H1 (cell line): ENCODE measurements at regions not wholly inside any gene's neighbourhood (a gene's known extent, or its start where the extent isn't known, plus 50 kb on each side); places are given as distances from the start of the nearest gene placed in this dataset.

ENCODE experiments used
- CTCF ChIA-PET: fragments of 300-600 bp; sonication (Branson Sonifier 250); formaldehyde crosslinking; loops from one replicate; lab custom pipeline; 2021; ENCODE audit not compliant: partially characterized antibody; lab: Charles Lee
- POLR2A ChIA-PET: fragments of 300-600 bp; sonication (Branson Sonifier 250); formaldehyde crosslinking; loops from one replicate; lab custom pipeline; 2021; ENCODE audit warnings: inconsistent platforms; ENCODE audit not compliant: partially characterized antibody; lab: Charles Lee
- DNase-seq, 2 experiments: peaks; one replicate each; pipeline versions ENCODE4 v3.0.0 to v3.0.0-alpha.2; 2010 to 2022; ENCODE audit warnings: low spot score in 2 of 2, low read depth in 1 of 2, mixed read lengths in 1 of 2
- FAIRE-seq: peaks from 2 replicates; lab custom pipeline; 2011; peaks lifted over from hg19 to GRCh38; lab: Jason Lieb, UNC
- H2AFZ ChIP-seq: 2 replicates; pipeline ENCODE4 v1.8.1; 2012; ENCODE audit warnings: low read length, inconsistent platforms
- H2AK5ac ChIP-seq: 2 replicates; pipeline ENCODE4 v1.6.1; 2013; ENCODE audit warnings: low read depth, low read length
- H2BK120ac ChIP-seq: replicated peaks from 2 replicates; pipeline ENCODE3; 2013; ENCODE audit warnings: low read depth, low read length, inconsistent platforms
- H2BK12ac ChIP-seq: 2 replicates; pipeline ENCODE4 v1.6.1; 2013; ENCODE audit warnings: low read depth, low read length
- H2BK15ac ChIP-seq: 2 replicates; pipeline ENCODE4 v1.6.1; 2013; ENCODE audit warnings: low read length
- H2BK20ac ChIP-seq: 2 replicates; pipeline ENCODE4 v1.6.1; 2013; ENCODE audit warnings: low read length
- H2BK5ac ChIP-seq: 2 replicates; pipeline ENCODE4 v1.6.1; 2013; ENCODE audit warnings: low read depth, low read length
- H3K14ac ChIP-seq: 2 replicates; pipeline ENCODE4 v1.6.1; 2013; ENCODE audit warnings: inconsistent platforms; ENCODE audit not compliant: insufficient read length
- H3K18ac ChIP-seq: 2 replicates; pipeline ENCODE4 v1.6.1; 2013; ENCODE audit warnings: low read length; ENCODE audit errors: extremely low read depth
- H3K23ac ChIP-seq: 2 replicates; pipeline ENCODE4 v1.6.1; 2013; ENCODE audit warnings: inconsistent platforms; ENCODE audit not compliant: insufficient read length
- H3K23me2 ChIP-seq: 2 replicates; pipeline ENCODE4 v1.6.1; 2013; ENCODE audit warnings: low read depth, low read length
- H3K27ac ChIP-seq: 2 replicates; pipeline ENCODE4 v1.6.1; 2011; ENCODE audit warnings: low read depth, low read length, inconsistent platforms
- H3K27me3 ChIP-seq, 4 experiments: replicated peaks in 1 of 4; 1 replicate in 1 of 4; 2 replicates in 3 of 4; pipeline versions ENCODE4 v1.6.1 to v1.8.1; 2011 to 2013; ENCODE audit warnings: low read length in 3 of 4, mild to moderate bottlenecking in 3 of 4, inconsistent platforms in 2 of 4, mixed read lengths in 2 of 4, moderate library complexity in 1 of 4; ENCODE audit not compliant: control insufficient read depth in 3 of 4, insufficient read depth in 3 of 4; ENCODE audit errors: extremely low read depth in 1 of 4
- H3K36me3 ChIP-seq, 4 experiments: 2 replicates each; pipeline versions ENCODE4 v1.6.1 to v1.8.1; 2011 to 2013; ENCODE audit warnings: mild to moderate bottlenecking in 4 of 4, low read length in 3 of 4, moderate library complexity in 2 of 4, control low read depth in 1 of 4, inconsistent platforms in 1 of 4; ENCODE audit not compliant: insufficient read depth in 4 of 4, control insufficient read depth in 2 of 4
- H3K4ac ChIP-seq: replicated peaks from 2 replicates; pipeline ENCODE3; 2013; ENCODE audit warnings: low read length, low read depth, mixed read lengths, inconsistent platforms; ENCODE audit not compliant: insufficient read length
- H3K4me1 ChIP-seq, 4 experiments: replicated peaks in 1 of 4; 1 replicate in 1 of 4; 2 replicates in 3 of 4; pipeline versions ENCODE4 v1.6.1 to v1.8.1; 2011 to 2013; ENCODE audit warnings: low read length in 3 of 4, inconsistent platforms in 2 of 4, mixed read lengths in 1 of 4; ENCODE audit not compliant: insufficient read depth in 4 of 4, control insufficient read depth in 3 of 4
- H3K4me2 ChIP-seq, 2 experiments: 2 replicates each; pipeline versions ENCODE4 v1.6.1 to v1.8.1; 2011 to 2013; ENCODE audit warnings: low read depth in 2 of 2, low read length in 2 of 2, control low read depth in 1 of 2, inconsistent platforms in 1 of 2, mild to moderate bottlenecking in 1 of 2; ENCODE audit not compliant: insufficient read depth in 1 of 2
- H3K4me3 ChIP-seq, 4 experiments: fragments of 200-600, 300-600 bp in 1 of 4; sonication (generic), shearing (Covaris generic), sonication (Bioruptor Twin) in 1 of 4; 2 replicates each; pipeline versions ENCODE4 v1.5.1 to v1.8.1; 2011 to 2016; ENCODE audit warnings: low read length in 4 of 4, low read depth in 3 of 4, control low read depth in 2 of 4, inconsistent platforms in 2 of 4, mild to moderate bottlenecking in 2 of 4, mixed read lengths in 1 of 4, moderate library complexity in 1 of 4; ENCODE audit not compliant: insufficient read depth in 2 of 4; ENCODE audit errors: extremely low read depth in 1 of 4
- H3K56ac ChIP-seq: replicated peaks from 2 replicates; pipeline ENCODE3; 2013; ENCODE audit warnings: low read depth, mild to moderate bottlenecking, mixed read lengths, low read length, inconsistent platforms; ENCODE audit not compliant: insufficient read length
- H3K79me1 ChIP-seq: 2 replicates; pipeline ENCODE4 v1.6.1; 2013; ENCODE audit warnings: low read depth, low read length, control low read depth
- H3K79me2 ChIP-seq, 2 experiments: 2 replicates each; pipeline versions ENCODE4 v1.6.1 to v1.8.1; 2012 to 2013; ENCODE audit warnings: low read length in 2 of 2, mild to moderate bottlenecking in 2 of 2, inconsistent platforms in 1 of 2; ENCODE audit not compliant: insufficient read depth in 2 of 2, control insufficient read depth in 1 of 2
- H3K9ac ChIP-seq, 4 experiments: replicated peaks in 1 of 4; 1 replicate in 1 of 4; 2 replicates in 3 of 4; pipeline versions ENCODE4 v1.6.1 to v1.8.1; 2011 to 2013; ENCODE audit warnings: low read depth in 3 of 4, low read length in 3 of 4, control low read depth in 2 of 4, mild to moderate bottlenecking in 2 of 4, moderate library complexity in 2 of 4, inconsistent platforms in 1 of 4; ENCODE audit errors: extremely low read depth in 1 of 4
- H3K9me3 ChIP-seq, 2 experiments: 2 replicates each; pipeline versions ENCODE4 v1.6.1 to v1.8.1; 2012 to 2013; ENCODE audit warnings: mild to moderate bottlenecking in 2 of 2, moderate library complexity in 2 of 2, control low read depth in 1 of 2, inconsistent platforms in 1 of 2, low read depth in 1 of 2, low read length in 1 of 2, mixed read lengths in 1 of 2; ENCODE audit not compliant: insufficient read depth in 2 of 2
- H4K20me1 ChIP-seq, 2 experiments: replicated peaks in 1 of 2; 2 replicates each; pipeline versions ENCODE3 to v1.8.1; 2011 to 2013; ENCODE audit warnings: inconsistent platforms in 2 of 2, low read length in 2 of 2, mild to moderate bottlenecking in 1 of 2; ENCODE audit not compliant: insufficient read depth in 2 of 2, control insufficient read depth in 1 of 2
- H4K5ac ChIP-seq: 2 replicates; pipeline ENCODE4 v1.6.1; 2013; ENCODE audit warnings: low read length, low read depth, mixed read lengths, inconsistent platforms; ENCODE audit not compliant: insufficient read length
- H4K8ac ChIP-seq: 2 replicates; pipeline ENCODE4 v1.8.0; 2013; ENCODE audit warnings: mild to moderate bottlenecking, moderate library complexity, low read length, inconsistent platforms; ENCODE audit not compliant: insufficient read depth; ENCODE audit errors: extremely low read depth
- H4K91ac ChIP-seq: replicated peaks from 2 replicates; pipeline ENCODE3; 2013; ENCODE audit warnings: low read length, mixed read lengths, inconsistent platforms; ENCODE audit not compliant: insufficient read length
- EGR1 ChIP-seq: IDR thresholded peaks from 2 replicates; pipeline ENCODE4 v1.6.1; 2011; ENCODE audit warnings: low read depth, low read length, borderline replicate concordance
- EP300 ChIP-seq, 2 experiments: IDR thresholded peaks; 1 replicate in 1 of 2; 2 replicates in 1 of 2; pipeline ENCODE4 v1.6.1; 2011 to 2012; ENCODE audit warnings: low read depth in 2 of 2, low read length in 2 of 2, mild to moderate bottlenecking in 2 of 2, borderline replicate concordance in 1 of 2, inconsistent platforms in 1 of 2, moderate library complexity in 1 of 2
- POLR2A ChIP-seq, 2 experiments: IDR thresholded peaks; 1 replicate in 1 of 2; 2 replicates in 1 of 2; pipeline ENCODE4 v1.6.1; 2011; ENCODE audit warnings: low read depth in 2 of 2, low read length in 2 of 2, mild to moderate bottlenecking in 2 of 2; ENCODE audit errors: control extremely low read depth in 1 of 2
- SIRT6 ChIP-seq: IDR thresholded peaks from one replicate; pipeline ENCODE4 v1.7.1; 2012; ENCODE audit warnings: low read length, inconsistent platforms
- TF ChIP-seq, protein P1 (sequence below): IDR thresholded peaks from 2 replicates; pipeline ENCODE4 v1.6.1; 2011; ENCODE audit warnings: low read length, improper control_type of control experiment

DNA sequence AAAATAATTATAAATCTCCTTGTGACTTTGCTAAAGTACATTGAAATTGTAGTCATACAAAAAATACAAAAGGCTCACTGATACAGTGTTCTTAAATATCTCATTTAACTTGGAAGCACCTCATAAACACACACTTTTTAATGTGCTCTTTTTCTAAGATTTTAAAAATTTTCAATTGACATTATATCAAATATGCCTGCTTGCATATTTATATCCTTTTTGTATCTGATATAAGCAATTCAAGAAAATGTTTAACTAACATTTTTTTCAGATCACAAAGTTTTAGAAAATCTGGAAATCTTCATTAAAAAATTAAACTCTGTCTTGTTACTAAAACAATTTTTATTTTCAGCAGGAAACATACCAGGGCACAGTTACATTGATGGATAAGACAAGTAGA lies 661.5 kb downstream of the REEP3 start:
- Histone ChIP-seq H3K9me3 (no peaks in the 10 kb centered on the region), H2BK120ac (no peak overlapping the region), H3K4me1 (no peaks in the 10 kb centered on the region), H4K20me1 (no peaks in the 10 kb centered on the region), H2BK20ac (no peak overlapping the region), H3K27me3 (no peaks in the 10 kb centered on the region), H3K23me2 (no peaks in the 10 kb centered on the region), H3K79me1 (no peaks in the 10 kb centered on the region), H3K9ac (no peak overlapping the region), H3K4me3 (no peak overlapping the region), H4K8ac (no peak overlapping the region), H2BK15ac (no peak overlapping the region), H3K56ac (no peak overlapping the region), H3K23ac (no peak overlapping the region), H4K91ac (no peak overlapping the region), H2AFZ (no peak overlapping the region), H2BK5ac (no peak overlapping the region), H2AK5ac (no peak overlapping the region), H3K4me2 (no peak overlapping the region), H3K14ac (no peak overlapping the region), H3K36me3 (no peaks in the 10 kb centered on the region), H2BK12ac (no peak overlapping the region), H3K4ac (no peak overlapping the region), H3K27ac (no peak overlapping the region), H4K5ac (no peak overlapping the region), H3K79me2 (no peaks in the 10 kb centered on the region), H3K18ac (no peak overlapping the region)
- DNase-seq (no peak), FAIRE-seq (no peak)
- ChIA-PET POLR2A (no interaction called here), CTCF (interaction anchor here (1.5 to 1.6 kb wide), 2 partner anchors 17 to 141 kb away, joined by 3 read pairs; no protein-coding TSS in a partner anchor)
- TF ChIP-seq EGR1: no peak
- TF ChIP-seq POLR2A (IDR thresholded peaks at IDR 0.05; ENCODE audit: control extremely low read depth in 1 of 2, low read depth in 2 of 2, low read length in 2 of 2): no peak
- TF ChIP-seq SIRT6: no peak
- TF ChIP-seq, protein P1, sequence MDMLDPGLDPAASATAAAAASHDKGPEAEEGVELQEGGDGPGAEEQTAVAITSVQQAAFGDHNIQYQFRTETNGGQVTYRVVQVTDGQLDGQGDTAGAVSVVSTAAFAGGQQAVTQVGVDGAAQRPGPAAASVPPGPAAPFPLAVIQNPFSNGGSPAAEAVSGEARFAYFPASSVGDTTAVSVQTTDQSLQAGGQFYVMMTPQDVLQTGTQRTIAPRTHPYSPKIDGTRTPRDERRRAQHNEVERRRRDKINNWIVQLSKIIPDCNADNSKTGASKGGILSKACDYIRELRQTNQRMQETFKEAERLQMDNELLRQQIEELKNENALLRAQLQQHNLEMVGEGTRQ: no peak
- TF ChIP-seq EP300 (IDR thresholded peaks at IDR 0.05; ENCODE audit: borderline replicate concordance in 1 of 2, low read depth in 2 of 2, low read length in 2 of 2): no peak
